WTC11 (cell line): ENCODE measurements at regions not wholly inside any gene's neighbourhood (a gene's known extent, or its start where the extent isn't known, plus 50 kb on each side); places are given as distances from the start of the nearest gene placed in this dataset.

Experiments used
- CTCF ChIP-seq: fragments of 200-600 bp; IDR thresholded peaks from 2 replicates; pipeline ENCODE4 v1.8.0; 2022; ENCODE audit warnings: antibody characterized with exemption
- ELF4 ChIP-seq: sonication (generic); formaldehyde crosslinking; IDR thresholded peaks from 2 replicates; pipeline ENCODE4 v1.8.1; 2022; ENCODE audit warnings: low read depth, mild to moderate bottlenecking, moderate library complexity, missing genetic modification reagents
- ERG ChIP-seq: fragments of 250-450 bp; sonication (Bioruptor Pico); IDR thresholded peaks from 2 replicates; pipeline ENCODE4 v1.8.0; 2021; ENCODE audit warnings: mild to moderate bottlenecking
- FOXJ3 ChIP-seq: sonication (generic); formaldehyde crosslinking; IDR thresholded peaks from 2 replicates; pipeline ENCODE4 v1.9.0; 2021; ENCODE audit warnings: missing genetic modification reagents, mild to moderate bottlenecking, borderline replicate concordance
- IRF1 ChIP-seq: sonication (generic); formaldehyde crosslinking; IDR thresholded peaks from 2 replicates; pipeline ENCODE4 v1.8.0; 2023; ENCODE audit warnings: missing genetic modification reagents
- MAX ChIP-seq: sonication (generic); formaldehyde crosslinking; IDR thresholded peaks from 2 replicates; pipeline ENCODE4 v1.8.0; 2022; ENCODE audit warnings: mild to moderate bottlenecking, missing genetic modification reagents
- MLX ChIP-seq: sonication (generic); formaldehyde crosslinking; IDR thresholded peaks from 2 replicates; pipeline ENCODE4 v1.8.1; 2023; ENCODE audit warnings: mild to moderate bottlenecking, missing genetic modification reagents, moderate library complexity
- NR3C1 ChIP-seq: sonication (generic); formaldehyde crosslinking; conservative IDR thresholded peaks from 2 replicates; pipeline ENCODE4 v1.8.1; 2023; ENCODE audit warnings: low read depth, mild to moderate bottlenecking, missing genetic modification reagents
- TEAD4 ChIP-seq: sonication (generic); formaldehyde crosslinking; IDR thresholded peaks from 2 replicates; pipeline ENCODE4 v1.8.0; 2022; ENCODE audit warnings: mild to moderate bottlenecking, missing genetic modification reagents
- TP53 ChIP-seq: sonication (generic); formaldehyde crosslinking; IDR thresholded peaks from 2 replicates; pipeline ENCODE4 v1.8.1; 2023; ENCODE audit warnings: mild to moderate bottlenecking, missing genetic modification reagents
- USF2 ChIP-seq: sonication (generic); formaldehyde crosslinking; IDR thresholded peaks from 2 replicates; pipeline ENCODE4 v1.8.1; 2023; ENCODE audit warnings: mild to moderate bottlenecking, missing genetic modification reagents, moderate library complexity
- ZNF219 ChIP-seq: sonication (generic); formaldehyde crosslinking; IDR thresholded peaks from 2 replicates; pipeline ENCODE4 v1.8.0; 2023; ENCODE audit warnings: missing genetic modification reagents, mild to moderate bottlenecking, borderline replicate concordance
- ZNF423 ChIP-seq: fragments of 250-450 bp; sonication (Bioruptor Pico); IDR thresholded peaks from 2 replicates; pipeline ENCODE4 v2.1.2; 2022; ENCODE audit warnings: mild to moderate bottlenecking, moderate library complexity

GRCh38 chr6:88380618-88381288, 214.6 kb upstream of the CNR1 start:
- TF ChIP-seq CTCF (no peak), USF2 (CRISPR knock-in tag) (no peak), TEAD4 (CRISPR knock-in tag) (no peak), MAX (no peak), ZNF423 (CRISPR knock-in tag) (no peak), FOXJ3 (no peak), MLX (CRISPR knock-in tag) (no peak), ZNF219 (CRISPR knock-in tag) (no peak), ELF4 (no peak), ERG (no peak), NR3C1 (CRISPR knock-in tag) (no peak), IRF1 (CRISPR knock-in tag) (no peak), TP53 (CRISPR knock-in tag) (no peak)
